GM23338 (cell line): ENCODE measurements at regions not wholly inside any gene's neighbourhood (a gene's known extent, or its start where the extent isn't known, plus 50 kb on each side); places are given as distances from the start of the nearest gene placed in this dataset.

ENCODE experiments used
- ATAC-seq: fragments of 200-7000 bp; cut with Tn5 transposase; 3 replicates; pipeline ENCODE4 v1.9.1; 2020
- DNase-seq: peaks from one replicate; pipeline ENCODE4 v3.0.0-alpha.2; 2015; ENCODE audit warnings: low spot score
- H2AFZ ChIP-seq: fragments of 200-600 bp; sonication (generic); 2 replicates; pipeline ENCODE4 v1.8.0; 2016; ENCODE audit warnings: antibody characterized with exemption, mild to moderate bottlenecking, moderate library complexity
- H3F3A ChIP-seq: fragments of 200-600 bp; sonication (generic); replicated peaks from 2 replicates; pipeline ENCODE4 v1.8.0; 2017; ENCODE audit warnings: antibody characterized with exemption, mixed run types, low read depth
- H3K27ac ChIP-seq: fragments of 200-600 bp; sonication (generic); 2 replicates; pipeline ENCODE4 v1.6.1; 2016; ENCODE audit warnings: low read depth
- H3K27me3 ChIP-seq: fragments of 200-600 bp; sonication (generic); 2 replicates; pipeline ENCODE4 v1.8.0; 2016; ENCODE audit warnings: mild to moderate bottlenecking, mixed run types, moderate library complexity; ENCODE audit not compliant: insufficient read depth
- H3K36me3 ChIP-seq: fragments of 200-600 bp; sonication (generic); 2 replicates; pipeline ENCODE4 v1.8.0; 2016; ENCODE audit warnings: mild to moderate bottlenecking; ENCODE audit not compliant: insufficient read depth
- H3K4me1 ChIP-seq: fragments of 200-600 bp; sonication (generic); 2 replicates; pipeline ENCODE4 v1.8.0; 2016; ENCODE audit warnings: mild to moderate bottlenecking, moderate library complexity; ENCODE audit not compliant: insufficient read depth
- H3K4me2 ChIP-seq: fragments of 200-600 bp; sonication (generic); 2 replicates; pipeline ENCODE4 v1.7.1; 2017; ENCODE audit warnings: mixed run types
- H3K4me3 ChIP-seq: fragments of 200-600 bp; sonication (generic); 2 replicates; pipeline ENCODE4 v1.6.1; 2016; ENCODE audit warnings: mixed run types
- H3K79me2 ChIP-seq: fragments of 200-600 bp; sonication (generic); replicated peaks from 2 replicates; pipeline ENCODE4 v1.8.0; 2017; ENCODE audit warnings: mild to moderate bottlenecking; ENCODE audit not compliant: insufficient read depth
- H3K9me2 ChIP-seq: fragments of 200-600 bp; sonication (generic); 2 replicates; pipeline ENCODE4 v1.8.0; 2017; ENCODE audit not compliant: insufficient read depth
- H4K20me1 ChIP-seq: fragments of 200-600 bp; sonication (generic); replicated peaks from 2 replicates; pipeline ENCODE4 v1.8.0; 2017; ENCODE audit warnings: mild to moderate bottlenecking; ENCODE audit not compliant: insufficient read depth
- H3K27ac Mint-ChIP-seq: 2 replicates; pipeline ENCODE4 v1.8.0; 2020; ENCODE audit warnings: inconsistent platforms, mild to moderate bottlenecking, moderate library complexity, mixed read lengths
- H3K27me3 Mint-ChIP-seq: 3 replicates; pipeline ENCODE4 v1.8.0; 2022; ENCODE audit warnings: low read depth, mild to moderate bottlenecking, moderate library complexity, mixed read lengths, inconsistent platforms; ENCODE audit not compliant: insufficient read depth, poor library complexity
- H3K36me3 Mint-ChIP-seq: 3 replicates; pipeline ENCODE4 v1.8.0; 2021; ENCODE audit warnings: low read depth, mild to moderate bottlenecking, inconsistent platforms, moderate library complexity, mixed read lengths
- H3K4me1 Mint-ChIP-seq: 3 replicates; pipeline ENCODE4 v1.8.0; 2020; ENCODE audit warnings: mild to moderate bottlenecking, inconsistent platforms, mixed read lengths
- H3K4me3 Mint-ChIP-seq: 3 replicates; pipeline ENCODE4 v1.8.0; 2021; ENCODE audit warnings: moderate library complexity, mild to moderate bottlenecking, inconsistent platforms, mixed read lengths
- H3K9me3 Mint-ChIP-seq: 3 replicates; pipeline ENCODE4 v1.8.0; 2020; ENCODE audit warnings: moderate library complexity, mild to moderate bottlenecking, inconsistent platforms, mixed read lengths
- CREB1 ChIP-seq: fragments of 250-450 bp; sonication (Bioruptor Pico); IDR thresholded peaks from 2 replicates; pipeline ENCODE4 v1.5.0; 2020; ENCODE audit warnings: low read depth, mild to moderate bottlenecking, moderate library complexity
- EZH2 ChIP-seq: fragments of 200-600 bp; sonication (generic); IDR thresholded peaks from one replicate; pipeline ENCODE4 v1.8.0; 2017; ENCODE audit warnings: antibody characterized with exemption, mild to moderate bottlenecking, low read depth; ENCODE audit not compliant: unreplicated experiment
- EZH2phosphoT487 ChIP-seq: fragments of 200-600 bp; sonication (generic); IDR thresholded peaks from one replicate; pipeline ENCODE4 v1.8.1; 2018; ENCODE audit warnings: antibody characterized with exemption; ENCODE audit not compliant: unreplicated experiment
- JUNB ChIP-seq: IDR thresholded peaks from one replicate; pipeline ENCODE4 v1.6.1; 2016; ENCODE audit warnings: antibody characterized with exemption; ENCODE audit not compliant: unreplicated experiment
- NANOG ChIP-seq: IDR thresholded peaks from 2 replicates; pipeline ENCODE4 v1.6.1; 2016; ENCODE audit warnings: antibody characterized with exemption, borderline replicate concordance
- POLR2AphosphoS5 ChIP-seq: IDR thresholded peaks from 2 replicates; pipeline ENCODE4 v1.6.1; 2016; ENCODE audit warnings: antibody characterized with exemption, low read depth
- STAT1 ChIP-seq: IDR thresholded peaks from one replicate; pipeline ENCODE4 v1.6.1; 2016; ENCODE audit warnings: antibody characterized with exemption; ENCODE audit not compliant: unreplicated experiment
- ZNF114 ChIP-seq: fragments of 250-450 bp; sonication (Bioruptor Pico); IDR thresholded peaks from 2 replicates; pipeline ENCODE4 v1.5.0; 2020; ENCODE audit warnings: mild to moderate bottlenecking, moderate library complexity
- ZNF331 ChIP-seq: fragments of 250-450 bp; sonication (Bioruptor Pico); IDR thresholded peaks from 2 replicates; pipeline ENCODE4 v1.5.0; 2020; ENCODE audit warnings: low read depth, mild to moderate bottlenecking, moderate library complexity
- TF ChIP-seq, protein P1 (sequence below): IDR thresholded peaks from 2 replicates; pipeline ENCODE4 v1.6.1; 2016; ENCODE audit warnings: antibody characterized with exemption
- TF ChIP-seq, protein P2 (sequence below): IDR thresholded peaks from one replicate; pipeline ENCODE4 v1.6.1; 2018; ENCODE audit warnings: antibody characterized with exemption; ENCODE audit not compliant: unreplicated experiment

DNA sequence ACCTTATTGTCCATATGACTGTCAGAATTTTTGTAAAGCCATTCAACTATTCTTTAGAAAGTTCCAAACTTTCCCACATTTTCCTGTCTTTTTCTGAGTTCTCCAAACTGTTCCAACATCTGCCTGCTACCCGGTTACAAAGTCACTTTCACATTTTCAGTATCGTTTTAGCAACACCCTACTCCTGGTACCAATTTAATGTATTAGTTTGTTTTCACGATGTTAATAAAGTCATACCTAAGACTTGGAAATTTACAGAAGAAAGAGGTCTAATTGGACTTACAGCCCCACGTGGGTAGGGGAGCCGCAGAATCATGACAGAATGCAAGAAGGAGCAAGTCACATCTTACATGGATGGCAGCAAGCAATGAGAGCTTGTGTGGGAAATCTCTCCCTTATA is 867.8 kb downstream of the AMY1C start:
- H3K4me3 ChIP-seq, result no peak overlapping the region
- H3K4me2 ChIP-seq, result no peak overlapping the region
- no peaks in the 10 kb centered on the region for H3F3A ChIP-seq
- H3K27ac ChIP-seq, result no peak overlapping the region
- Mint-ChIP-seq H3K9me3 (peaks cover 37% of the 10 kb centered on the region), H3K4me3 (no peak overlapping the region), H3K4me1 (peaks cover 7% of the 10 kb centered on the region; the same call in 2 of the 3 replicates), H3K36me3 (peaks cover 20% of the 10 kb centered on the region), H3K27me3 (peaks cover 2% of the 10 kb centered on the region), H3K27ac (no peak overlapping the region)
- peaks cover 13% of the 10 kb centered on the region; the same call in 1 of the 2 replicates for H3K9me2 ChIP-seq
- no peak for ATAC-seq
- H3K27me3 ChIP-seq, result no peaks in the 10 kb centered on the region
- no peaks in the 10 kb centered on the region for H4K20me1 ChIP-seq
- no peaks in the 10 kb centered on the region for H3K36me3 ChIP-seq
- no peak overlapping the region for H2AFZ ChIP-seq
- no peaks in the 10 kb centered on the region for H3K4me1 ChIP-seq
- TF ChIP-seq, protein P1, sequence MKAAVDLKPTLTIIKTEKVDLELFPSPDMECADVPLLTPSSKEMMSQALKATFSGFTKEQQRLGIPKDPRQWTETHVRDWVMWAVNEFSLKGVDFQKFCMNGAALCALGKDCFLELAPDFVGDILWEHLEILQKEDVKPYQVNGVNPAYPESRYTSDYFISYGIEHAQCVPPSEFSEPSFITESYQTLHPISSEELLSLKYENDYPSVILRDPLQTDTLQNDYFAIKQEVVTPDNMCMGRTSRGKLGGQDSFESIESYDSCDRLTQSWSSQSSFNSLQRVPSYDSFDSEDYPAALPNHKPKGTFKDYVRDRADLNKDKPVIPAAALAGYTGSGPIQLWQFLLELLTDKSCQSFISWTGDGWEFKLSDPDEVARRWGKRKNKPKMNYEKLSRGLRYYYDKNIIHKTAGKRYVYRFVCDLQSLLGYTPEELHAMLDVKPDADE, result no peak
- TF ChIP-seq CREB1, result no peak
- TF ChIP-seq, protein P2, sequence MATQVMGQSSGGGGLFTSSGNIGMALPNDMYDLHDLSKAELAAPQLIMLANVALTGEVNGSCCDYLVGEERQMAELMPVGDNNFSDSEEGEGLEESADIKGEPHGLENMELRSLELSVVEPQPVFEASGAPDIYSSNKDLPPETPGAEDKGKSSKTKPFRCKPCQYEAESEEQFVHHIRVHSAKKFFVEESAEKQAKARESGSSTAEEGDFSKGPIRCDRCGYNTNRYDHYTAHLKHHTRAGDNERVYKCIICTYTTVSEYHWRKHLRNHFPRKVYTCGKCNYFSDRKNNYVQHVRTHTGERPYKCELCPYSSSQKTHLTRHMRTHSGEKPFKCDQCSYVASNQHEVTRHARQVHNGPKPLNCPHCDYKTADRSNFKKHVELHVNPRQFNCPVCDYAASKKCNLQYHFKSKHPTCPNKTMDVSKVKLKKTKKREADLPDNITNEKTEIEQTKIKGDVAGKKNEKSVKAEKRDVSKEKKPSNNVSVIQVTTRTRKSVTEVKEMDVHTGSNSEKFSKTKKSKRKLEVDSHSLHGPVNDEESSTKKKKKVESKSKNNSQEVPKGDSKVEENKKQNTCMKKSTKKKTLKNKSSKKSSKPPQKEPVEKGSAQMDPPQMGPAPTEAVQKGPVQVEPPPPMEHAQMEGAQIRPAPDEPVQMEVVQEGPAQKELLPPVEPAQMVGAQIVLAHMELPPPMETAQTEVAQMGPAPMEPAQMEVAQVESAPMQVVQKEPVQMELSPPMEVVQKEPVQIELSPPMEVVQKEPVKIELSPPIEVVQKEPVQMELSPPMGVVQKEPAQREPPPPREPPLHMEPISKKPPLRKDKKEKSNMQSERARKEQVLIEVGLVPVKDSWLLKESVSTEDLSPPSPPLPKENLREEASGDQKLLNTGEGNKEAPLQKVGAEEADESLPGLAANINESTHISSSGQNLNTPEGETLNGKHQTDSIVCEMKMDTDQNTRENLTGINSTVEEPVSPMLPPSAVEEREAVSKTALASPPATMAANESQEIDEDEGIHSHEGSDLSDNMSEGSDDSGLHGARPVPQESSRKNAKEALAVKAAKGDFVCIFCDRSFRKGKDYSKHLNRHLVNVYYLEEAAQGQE, result no peak
- no peak for TF ChIP-seq STAT1
- no peak for TF ChIP-seq POLR2AphosphoS5
- no peak for TF ChIP-seq JUNB
- TF ChIP-seq EZH2, result no peak
- TF ChIP-seq EZH2phosphoT487, result no peak
- TF ChIP-seq NANOG, result no peak
- H3K79me2 ChIP-seq, result no peaks in the 10 kb centered on the region
- no peak for DNase-seq

DNA sequence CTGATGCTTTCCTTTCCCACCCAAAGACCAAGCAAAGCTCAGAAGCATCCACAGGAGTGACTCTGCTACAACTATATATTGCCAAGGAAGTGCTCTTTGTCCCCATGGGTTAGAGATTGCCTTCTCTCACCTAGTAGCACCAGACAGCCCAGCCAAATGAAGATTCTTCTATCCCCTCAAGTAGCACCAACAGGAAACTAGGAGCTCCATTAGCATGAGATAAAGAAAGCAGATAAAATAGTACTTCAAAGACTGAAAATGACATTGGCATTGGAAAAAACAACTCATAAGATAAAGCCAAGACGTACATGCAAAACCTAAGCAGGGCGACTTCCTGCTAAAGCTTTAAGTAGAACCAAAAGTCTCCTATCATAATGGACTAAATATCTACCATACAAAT is 871.5 kb downstream of the AMY1C start:
- H3K4me3 Mint-ChIP-seq, result no peak overlapping the region
- Histone ChIP-seq H3K9me2 (peaks cover 6% of the 10 kb centered on the region; the same call in 1 of the 2 replicates), H3K27ac (no peak overlapping the region), H3K27me3 (no peaks in the 10 kb centered on the region), H3K4me3 (no peak overlapping the region), H4K20me1 (no peaks in the 10 kb centered on the region), H3K4me2 (no peak overlapping the region), H3K4me1 (no peaks in the 10 kb centered on the region), H2AFZ (no peak overlapping the region), H3K79me2 (no peaks in the 10 kb centered on the region), H3F3A (no peaks in the 10 kb centered on the region), H3K36me3 (no peaks in the 10 kb centered on the region)
- ATAC-seq, result no peak
- H3K4me1 Mint-ChIP-seq, result peaks cover 7% of the 10 kb centered on the region; the same call in 2 of the 3 replicates
- peaks cover 14% of the 10 kb centered on the region for H3K36me3 Mint-ChIP-seq
- DNase-seq, result no peak
- no peak overlapping the region for H3K27ac Mint-ChIP-seq
- peaks cover 2% of the 10 kb centered on the region for H3K27me3 Mint-ChIP-seq
- peaks cover 23% of the 10 kb centered on the region for H3K9me3 Mint-ChIP-seq
- TF ChIP-seq, protein P1, result no peak
- TF ChIP-seq ZNF331 (CRISPR knock-in tag) (no peak), STAT1 (no peak), POLR2AphosphoS5 (no peak), EZH2 (no peak), ZNF114 (CRISPR knock-in tag) (no peak), EZH2phosphoT487 (no peak)
- TF ChIP-seq, protein P2, result no peak
